SK-N-SH (cell line): ENCODE measurements at regions not wholly inside any gene's neighbourhood (a gene's known extent, or its start where the extent isn't known, plus 50 kb on each side); places are given as distances from the start of the nearest gene placed in this dataset.
A peak's percentile ranks its signal among the peaks of the same experiment; 100 is the strongest.

Experiments used
- CTCF ChIA-PET: fragments of 300-600, 350-600 bp; formaldehyde crosslinking; extraction: SDS; loops from one replicate; lab custom pipeline; 2021; lab: Yijun Ruan, JAX
- POLR2A ChIA-PET: fragments of 350-600 bp; sonication (Branson Sonifier 250); formaldehyde crosslinking; extraction: SDS; loops from one replicate; lab custom pipeline; 2020; ENCODE audit warnings: antibody characterized with exemption, inconsistent platforms; lab: Yijun Ruan, JAX
- DNase-seq: peaks from one replicate; pipeline ENCODE4 v3.0.0; 2012
- H2AFZ ChIP-seq: fragments of 200-600 bp; sonication (generic); 2 replicates; pipeline ENCODE4 v1.8.1; 2016; ENCODE audit warnings: antibody characterized with exemption, mild to moderate bottlenecking, low read depth
- H3F3A ChIP-seq: fragments of 200-600 bp; sonication (generic); replicated peaks from 2 replicates; pipeline ENCODE3; 2016; ENCODE audit warnings: antibody characterized with exemption, mild to moderate bottlenecking; ENCODE audit not compliant: insufficient read depth
- H3K27ac ChIP-seq, 2 experiments: fragments of 200-500 bp in 1 of 2; fragments of 200-600 bp in 1 of 2; sonication (Bioruptor generic) in 1 of 2; sonication (generic), shearing (Covaris generic) in 1 of 2; 2 replicates each; pipeline versions ENCODE4 v1.5.1 to v1.6.1; 2014 to 2016; ENCODE audit warnings: low read depth in 2 of 2, inconsistent platforms in 1 of 2, low read length in 1 of 2, mild to moderate bottlenecking in 1 of 2, mixed read lengths in 1 of 2
- H3K27me3 ChIP-seq: fragments of 200-600 bp; sonication (generic), shearing (Covaris generic); 2 replicates; pipeline ENCODE4 v1.6.1; 2016; ENCODE audit warnings: mixed run types; ENCODE audit not compliant: insufficient read depth
- H3K36me3 ChIP-seq, 2 experiments: fragments of 200-500 bp in 1 of 2; fragments of 200-600 bp in 1 of 2; sonication (Bioruptor generic) in 1 of 2; sonication (generic) in 1 of 2; replicated peaks in 1 of 2; 2 replicates each; pipeline versions ENCODE3 to v1.5.1; 2014 to 2016; ENCODE audit warnings: low read length in 1 of 2, mild to moderate bottlenecking in 1 of 2; ENCODE audit not compliant: insufficient read depth in 2 of 2, control insufficient read depth in 1 of 2
- H3K4me1 ChIP-seq, 2 experiments: fragments of 200-500 bp in 1 of 2; fragments of 200-600 bp in 1 of 2; sonication (Bioruptor generic) in 1 of 2; sonication (generic), shearing (Covaris generic) in 1 of 2; 2 replicates each; pipeline versions ENCODE4 v1.5.1 to v1.6.1; 2014 to 2016; ENCODE audit warnings: low read depth in 1 of 2, low read length in 1 of 2, mixed run types in 1 of 2; ENCODE audit not compliant: insufficient read depth in 2 of 2, control insufficient read depth in 1 of 2
- H3K4me2 ChIP-seq: fragments of 200-600 bp; sonication (generic), shearing (Covaris generic); 2 replicates; pipeline ENCODE4 v1.6.1; 2017; ENCODE audit warnings: mixed run types
- H3K4me3 ChIP-seq, 2 experiments: fragments of 200-500 bp in 1 of 2; fragments of 200-600 bp in 1 of 2; sonication (Bioruptor generic) in 1 of 2; sonication (generic), shearing (Covaris generic) in 1 of 2; 2 replicates each; pipeline versions ENCODE4 v1.5.1 to v1.8.1; 2014 to 2016; ENCODE audit warnings: low read depth in 2 of 2, inconsistent platforms in 1 of 2, low read length in 1 of 2, mild to moderate bottlenecking in 1 of 2, mixed read lengths in 1 of 2, moderate library complexity in 1 of 2
- H3K79me2 ChIP-seq: fragments of 200-600 bp; sonication (generic); 2 replicates; pipeline ENCODE4 v1.8.1; 2017; ENCODE audit warnings: mild to moderate bottlenecking; ENCODE audit not compliant: insufficient read depth
- H3K9ac ChIP-seq: fragments of 200-600 bp; sonication (generic); 2 replicates; pipeline ENCODE4 v1.6.1; 2017; ENCODE audit warnings: mixed run types
- H3K9me2 ChIP-seq: fragments of 200-600 bp; sonication (generic); 2 replicates; pipeline ENCODE4 v1.6.1; 2017; ENCODE audit warnings: mixed run types
- H3K9me3 ChIP-seq: fragments of 200-600 bp; sonication (generic); 2 replicates; pipeline ENCODE4 v1.6.1; 2017; ENCODE audit warnings: mixed run types, mild to moderate bottlenecking, moderate library complexity
- H4K20me1 ChIP-seq: fragments of 200-600 bp; sonication (generic); 2 replicates; pipeline ENCODE4 v1.6.1; 2017; ENCODE audit warnings: mild to moderate bottlenecking, mixed run types; ENCODE audit not compliant: insufficient read depth
- ELF1 ChIP-seq: IDR thresholded peaks from 2 replicates; pipeline ENCODE4 v1.4.0; 2012
- EP300 ChIP-seq, 2 experiments: IDR thresholded peaks; 2 replicates each; pipeline versions ENCODE4 v1.4.0 to v1.6.1; 2012; ENCODE audit warnings: borderline replicate concordance in 1 of 2, low read depth in 1 of 2, low read length in 1 of 2
- EZH2phosphoT487 ChIP-seq: fragments of 200-600 bp; sonication (generic); IDR thresholded peaks from 2 replicates; pipeline ENCODE4 v1.6.1; 2017; ENCODE audit warnings: low read depth, mixed run types, mild to moderate bottlenecking, antibody characterized with exemption, moderate library complexity, borderline replicate concordance
- FOSL2 ChIP-seq: IDR thresholded peaks from 2 replicates; pipeline ENCODE4 v1.4.0; 2012; ENCODE audit warnings: low read depth, mild to moderate bottlenecking, moderate library complexity, borderline replicate concordance
- FOXJ3 ChIP-seq: sonication (generic); formaldehyde crosslinking; IDR thresholded peaks from 2 replicates; pipeline ENCODE4 v1.5.1; 2020; ENCODE audit warnings: mild to moderate bottlenecking, missing genetic modification reagents
- FOXM1 ChIP-seq: IDR thresholded peaks from 2 replicates; pipeline ENCODE4 v1.4.0; 2012; ENCODE audit warnings: low read depth, mild to moderate bottlenecking
- GABPA ChIP-seq: IDR thresholded peaks from 2 replicates; pipeline ENCODE4 v1.4.0; 2012; ENCODE audit warnings: low read depth, mild to moderate bottlenecking
- GATA2 ChIP-seq: sonication (generic); formaldehyde crosslinking; IDR thresholded peaks from 2 replicates; pipeline ENCODE4 v1.5.0; 2020; ENCODE audit warnings: mild to moderate bottlenecking, missing genetic modification reagents
- JUND ChIP-seq: IDR thresholded peaks from 2 replicates; pipeline ENCODE4 v1.4.0; 2012
- MAX ChIP-seq: IDR thresholded peaks from 2 replicates; pipeline ENCODE4 v1.4.0; 2012; ENCODE audit warnings: low read depth
- MEF2A ChIP-seq: IDR thresholded peaks from 2 replicates; pipeline ENCODE4 v1.4.0; 2012; ENCODE audit warnings: low read depth, borderline replicate concordance
- MXI1 ChIP-seq: IDR thresholded peaks from 2 replicates; pipeline ENCODE4 v1.6.1; 2012; ENCODE audit warnings: mild to moderate bottlenecking, low read depth, low read length, improper control_type of control experiment
- NFIC ChIP-seq: IDR thresholded peaks from 2 replicates; pipeline ENCODE4 v1.4.0; 2012; ENCODE audit warnings: borderline replicate concordance
- PBX3 ChIP-seq: IDR thresholded peaks from 2 replicates; pipeline ENCODE4; 2012
- POLR2AphosphoS5 ChIP-seq: IDR thresholded peaks from 2 replicates; pipeline ENCODE4 v1.6.1; 2012; ENCODE audit warnings: low read depth, low read length
- RCOR1 ChIP-seq: fragments of 150-350 bp; IDR thresholded peaks from 2 replicates; pipeline ENCODE4 v1.6.1; 2017; ENCODE audit warnings: antibody characterized with exemption, low read length
- REST ChIP-seq: IDR thresholded peaks from 2 replicates; pipeline ENCODE4 v1.6.1; 2012; ENCODE audit warnings: mild to moderate bottlenecking, low read depth, low read length, moderate library complexity
- SMC3 ChIP-seq: IDR thresholded peaks from 2 replicates; pipeline ENCODE4 v1.6.1; 2012; ENCODE audit warnings: low read depth, low read length, improper control_type of control experiment
- TAF1 ChIP-seq: IDR thresholded peaks from 2 replicates; pipeline ENCODE4 v1.6.1; 2012; ENCODE audit warnings: low read depth, mild to moderate bottlenecking, low read length, moderate library complexity, borderline replicate concordance
- TCF12 ChIP-seq: IDR thresholded peaks from 2 replicates; pipeline ENCODE4 v1.4.0; 2012
- TEAD4 ChIP-seq: IDR thresholded peaks from 2 replicates; pipeline ENCODE4 v1.4.0; 2012; ENCODE audit warnings: mild to moderate bottlenecking, borderline replicate concordance; ENCODE audit not compliant: insufficient read depth
- WGBS: methylation state at CpG from one replicate; pipeline ENCODE4 v1.1.6; 2017; ENCODE audit warnings: low lambda C conversion rate; 5-methylcytosine and 5-hydroxymethylcytosine counted together
- TF ChIP-seq, protein P1 (sequence below): fragments of 200-600 bp; sonication (generic); IDR thresholded peaks from 2 replicates; pipeline ENCODE4 v1.6.1; 2017; ENCODE audit warnings: antibody characterized with exemption, mild to moderate bottlenecking, moderate library complexity
- TF ChIP-seq, protein P2 (sequence below): IDR thresholded peaks from 2 replicates; pipeline ENCODE4 v1.4.0; 2012; ENCODE audit warnings: low read depth, borderline replicate concordance
- TF ChIP-seq, protein P3 (sequence below): fragments of 150-350 bp; IDR thresholded peaks from 2 replicates; pipeline ENCODE4 v1.6.1; 2016; ENCODE audit warnings: mild to moderate bottlenecking, low read depth, low read length
- TF ChIP-seq, protein P4 (sequence below): fragments of 150-350 bp; IDR thresholded peaks from 2 replicates; pipeline ENCODE4 v1.6.1; 2017; ENCODE audit warnings: antibody characterized with exemption, low read length, low read depth, borderline replicate concordance

DNA sequence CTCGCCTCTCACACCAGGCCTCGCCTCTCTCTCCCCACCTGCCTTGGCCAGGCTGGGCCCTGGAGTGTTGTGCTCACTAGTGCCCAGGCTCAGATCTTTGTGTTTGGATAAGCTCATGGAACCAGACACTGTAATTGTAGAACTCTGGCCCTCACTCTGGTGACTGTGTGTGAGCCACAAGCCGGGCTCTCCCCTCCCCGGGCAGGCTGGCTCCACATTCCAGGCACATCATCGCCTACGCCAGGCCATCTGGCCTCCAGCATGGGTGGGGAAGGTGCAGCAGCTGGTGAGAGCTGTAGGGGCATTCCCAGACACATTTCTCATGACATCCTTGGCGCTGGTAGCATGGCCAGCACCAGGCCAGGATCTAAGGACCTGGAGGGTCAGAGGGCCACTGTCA, 202.3 kb downstream of the RAB11FIP4 start:
- H3K27me3 ChIP-seq = no peaks in the 10 kb centered on the region
- H3K9me3 ChIP-seq = no peaks in the 10 kb centered on the region
- H4K20me1 ChIP-seq = no peaks in the 10 kb centered on the region
- peak overlapping the region; percentile 23; the same call in 1 of the 2 replicates for H3K4me2 ChIP-seq
- no peaks in the 10 kb centered on the region for H3K9me2 ChIP-seq
- no peak overlapping the region for H3K4me3 ChIP-seq
- no peak for DNase-seq
- 0 out of 2 replicates have a peak overlapping the region, but pooled peaks have one; percentile 22 for H3K9ac ChIP-seq
- WGBS = 28% methylated on average over 6 of the region's 7 CpGs
- no peaks in the 10 kb centered on the region for H3K79me2 ChIP-seq
- peaks cover 0 to 8% of the 10 kb centered on the region in 2 experiments for H3K36me3 ChIP-seq
- ChIA-PET CTCF (no interaction called here), POLR2A (no interaction called here)
- H3K4me1 ChIP-seq = peaks cover 8 to 43% of the 10 kb centered on the region in 2 experiments; a peak in 3 of 4 replicates
- peak overlapping the region; percentile 75 to 93 for H3K27ac ChIP-seq
- H3F3A ChIP-seq = peaks cover 34% of the 10 kb centered on the region
- no peak overlapping the region for H2AFZ ChIP-seq
- TF ChIP-seq NFIC (peak; percentile 87), REST (no peak), FOXJ3 (no peak), JUND (peak; percentile 42; the same call in 1 of the 2 replicates), TEAD4 (peak; percentile 91), GATA2 (no peak), MXI1 (no peak), MAX (peak; percentile 92), EP300 (IDR thresholded peaks at IDR 0.05; ENCODE audit: borderline replicate concordance in 1 of 2, low read depth in 1 of 2, low read length in 1 of 2) (peak in 1 of 2 experiments; percentile 92; a peak in 1 of 4 replicates), RCOR1 (no peak; the same call in 1 of the 2 replicates), PBX3 (peak; percentile 77), ELF1 (no peak), TAF1 (no peak), SMC3 (no peak), GABPA (no peak), TCF12 (peak; percentile 99), MEF2A (peak; percentile 26; the same call in 1 of the 2 replicates), EZH2phosphoT487 (no peak), POLR2AphosphoS5 (peak; percentile 72; the same call in 1 of the 2 replicates), FOSL2 (peak; percentile 45; the same call in 1 of the 2 replicates), FOXM1 (peak; percentile 34; the same call in 1 of the 2 replicates)
- TF ChIP-seq, protein P1, sequence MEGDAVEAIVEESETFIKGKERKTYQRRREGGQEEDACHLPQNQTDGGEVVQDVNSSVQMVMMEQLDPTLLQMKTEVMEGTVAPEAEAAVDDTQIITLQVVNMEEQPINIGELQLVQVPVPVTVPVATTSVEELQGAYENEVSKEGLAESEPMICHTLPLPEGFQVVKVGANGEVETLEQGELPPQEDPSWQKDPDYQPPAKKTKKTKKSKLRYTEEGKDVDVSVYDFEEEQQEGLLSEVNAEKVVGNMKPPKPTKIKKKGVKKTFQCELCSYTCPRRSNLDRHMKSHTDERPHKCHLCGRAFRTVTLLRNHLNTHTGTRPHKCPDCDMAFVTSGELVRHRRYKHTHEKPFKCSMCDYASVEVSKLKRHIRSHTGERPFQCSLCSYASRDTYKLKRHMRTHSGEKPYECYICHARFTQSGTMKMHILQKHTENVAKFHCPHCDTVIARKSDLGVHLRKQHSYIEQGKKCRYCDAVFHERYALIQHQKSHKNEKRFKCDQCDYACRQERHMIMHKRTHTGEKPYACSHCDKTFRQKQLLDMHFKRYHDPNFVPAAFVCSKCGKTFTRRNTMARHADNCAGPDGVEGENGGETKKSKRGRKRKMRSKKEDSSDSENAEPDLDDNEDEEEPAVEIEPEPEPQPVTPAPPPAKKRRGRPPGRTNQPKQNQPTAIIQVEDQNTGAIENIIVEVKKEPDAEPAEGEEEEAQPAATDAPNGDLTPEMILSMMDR = no peak
- TF ChIP-seq, protein P2, sequence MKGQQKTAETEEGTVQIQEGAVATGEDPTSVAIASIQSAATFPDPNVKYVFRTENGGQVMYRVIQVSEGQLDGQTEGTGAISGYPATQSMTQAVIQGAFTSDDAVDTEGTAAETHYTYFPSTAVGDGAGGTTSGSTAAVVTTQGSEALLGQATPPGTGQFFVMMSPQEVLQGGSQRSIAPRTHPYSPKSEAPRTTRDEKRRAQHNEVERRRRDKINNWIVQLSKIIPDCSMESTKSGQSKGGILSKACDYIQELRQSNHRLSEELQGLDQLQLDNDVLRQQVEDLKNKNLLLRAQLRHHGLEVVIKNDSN = no peak
- TF ChIP-seq, protein P3, sequence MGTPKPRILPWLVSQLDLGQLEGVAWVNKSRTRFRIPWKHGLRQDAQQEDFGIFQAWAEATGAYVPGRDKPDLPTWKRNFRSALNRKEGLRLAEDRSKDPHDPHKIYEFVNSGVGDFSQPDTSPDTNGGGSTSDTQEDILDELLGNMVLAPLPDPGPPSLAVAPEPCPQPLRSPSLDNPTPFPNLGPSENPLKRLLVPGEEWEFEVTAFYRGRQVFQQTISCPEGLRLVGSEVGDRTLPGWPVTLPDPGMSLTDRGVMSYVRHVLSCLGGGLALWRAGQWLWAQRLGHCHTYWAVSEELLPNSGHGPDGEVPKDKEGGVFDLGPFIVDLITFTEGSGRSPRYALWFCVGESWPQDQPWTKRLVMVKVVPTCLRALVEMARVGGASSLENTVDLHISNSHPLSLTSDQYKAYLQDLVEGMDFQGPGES = no peak
- TF ChIP-seq, protein P4, sequence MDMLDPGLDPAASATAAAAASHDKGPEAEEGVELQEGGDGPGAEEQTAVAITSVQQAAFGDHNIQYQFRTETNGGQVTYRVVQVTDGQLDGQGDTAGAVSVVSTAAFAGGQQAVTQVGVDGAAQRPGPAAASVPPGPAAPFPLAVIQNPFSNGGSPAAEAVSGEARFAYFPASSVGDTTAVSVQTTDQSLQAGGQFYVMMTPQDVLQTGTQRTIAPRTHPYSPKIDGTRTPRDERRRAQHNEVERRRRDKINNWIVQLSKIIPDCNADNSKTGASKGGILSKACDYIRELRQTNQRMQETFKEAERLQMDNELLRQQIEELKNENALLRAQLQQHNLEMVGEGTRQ = no peak
